ENCODE measurements at regions not wholly inside any gene's neighbourhood (a gene's known extent, or its start where the extent isn't known, plus 50 kb on each side); places are given as distances from the start of the nearest gene placed in this dataset.

DNA sequence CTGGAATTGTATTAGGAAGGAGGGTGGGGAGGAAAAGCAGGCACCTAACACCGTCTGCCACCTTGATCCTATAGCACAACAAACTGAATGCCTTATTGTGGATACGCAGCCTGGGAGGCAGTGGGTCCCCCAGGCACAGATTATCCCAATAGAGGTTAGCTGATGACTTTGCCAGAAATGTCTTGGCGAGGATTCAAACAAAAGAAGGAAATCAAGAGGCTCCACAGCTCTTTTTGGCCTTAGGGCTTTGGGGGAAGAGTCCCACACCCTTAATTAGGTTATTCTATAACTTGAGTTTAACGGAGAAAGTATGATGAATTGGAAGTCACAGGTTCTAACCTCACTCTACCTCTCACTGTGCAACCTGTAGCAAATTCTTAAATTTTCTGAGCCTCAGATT, 102.0 kb downstream of the MRPL14 start:
- Histone ChIP-seq H4K12ac (ENCODE audit: low read depth, low read length) (no peak overlapping the region), H3K79me1 (ENCODE audit: low read length) (no peaks in the 10 kb centered on the region), H3K9ac (ENCODE audit: low read length) (no peak overlapping the region), H3K4me1 (ENCODE audit: control insufficient read depth in 1 of 2, insufficient read depth in 2 of 2, low read length in 2 of 2) (peaks cover 0 to 3% of the 10 kb centered on the region in 2 experiments), H3K4me3 (ENCODE audit: low read depth, low read length) (no peak overlapping the region), H3K18ac (ENCODE audit: low read length) (no peak overlapping the region), H2AFZ (ENCODE audit: insufficient read depth, low read length, poor library complexity) (no peak overlapping the region), H3K27me3 (ENCODE audit: insufficient read depth, low read length) (peaks cover 5% of the 10 kb centered on the region), H4K91ac (ENCODE audit: low read depth, low read length) (no peak overlapping the region), H2AK5ac (ENCODE audit: low read length) (no peak overlapping the region), H3K23ac (ENCODE audit: low read length) (no peak overlapping the region), H3K36me3 (ENCODE audit: control insufficient read depth in 1 of 2, insufficient read depth in 2 of 2, low read length in 2 of 2) (no peaks in the 10 kb centered on the region), H2BK120ac (ENCODE audit: insufficient read depth, low read length, poor library complexity) (no peak overlapping the region), H2BK12ac (ENCODE audit: low read length) (no peak overlapping the region), H3K4me2 (ENCODE audit: low read length) (no peak overlapping the region), H3K27ac (ENCODE audit: low read depth, low read length) (no peak overlapping the region), H2BK5ac (ENCODE audit: low read depth, low read length, poor library complexity) (no peak overlapping the region), H3K79me2 (ENCODE audit: control insufficient read depth, insufficient read depth, low read length, poor library complexity) (no peaks in the 10 kb centered on the region), H3K14ac (ENCODE audit: low read length) (no peak overlapping the region), H4K8ac (ENCODE audit: low read depth, low read length) (no peak overlapping the region), H3K4ac (ENCODE audit: low read depth, low read length) (no peak overlapping the region), H3K9me3 (ENCODE audit: insufficient read depth, low read depth, low read length) (no peaks in the 10 kb centered on the region)
- WGBS (ENCODE audit: extremely low coverage, insufficient coverage, insufficient read length) = no CpG with 5 or more reads among the region's 4 CpGs
- DNase-seq = no peak

- Histone ChIP-seq H3K23ac (ENCODE audit: low read length) (no peak overlapping the region), H3K9me3 (ENCODE audit: insufficient read depth, low read depth, low read length) (no peaks in the 10 kb centered on the region), H2BK120ac (ENCODE audit: insufficient read depth, low read length, poor library complexity) (no peak overlapping the region), H4K8ac (ENCODE audit: low read depth, low read length) (no peak overlapping the region), H3K4me2 (ENCODE audit: low read length) (no peak overlapping the region), H3K14ac (ENCODE audit: low read length) (no peak overlapping the region), H2AK5ac (ENCODE audit: low read length) (no peak overlapping the region), H3K79me2 (ENCODE audit: control insufficient read depth, insufficient read depth, low read length, poor library complexity) (no peaks in the 10 kb centered on the region), H3K27ac (ENCODE audit: low read depth, low read length) (no peak overlapping the region), H3K36me3 (ENCODE audit: control insufficient read depth in 1 of 2, insufficient read depth in 2 of 2, low read length in 2 of 2) (no peaks in the 10 kb centered on the region), H3K9ac (ENCODE audit: low read length) (no peak overlapping the region), H3K79me1 (ENCODE audit: low read length) (no peaks in the 10 kb centered on the region), H2AFZ (ENCODE audit: insufficient read depth, low read length, poor library complexity) (no peak overlapping the region), H3K4me1 (ENCODE audit: control insufficient read depth in 1 of 2, insufficient read depth in 2 of 2, low read length in 2 of 2) (peaks cover 0 to 3% of the 10 kb centered on the region in 2 experiments), H2BK5ac (ENCODE audit: low read depth, low read length, poor library complexity) (no peak overlapping the region), H3K27me3 (ENCODE audit: insufficient read depth, low read length) (peaks cover 5% of the 10 kb centered on the region), H4K12ac (ENCODE audit: low read depth, low read length) (no peak overlapping the region), H3K4me3 (ENCODE audit: low read depth, low read length) (no peak overlapping the region), H3K4ac (ENCODE audit: low read depth, low read length) (no peak overlapping the region), H2BK12ac (ENCODE audit: low read length) (no peak overlapping the region), H4K91ac (ENCODE audit: low read depth, low read length) (no peak overlapping the region), H3K18ac (ENCODE audit: low read length) (no peak overlapping the region)
- no peak for DNase-seq
- no CpG with 5 or more reads among the region's 7 CpGs for WGBS (ENCODE audit: extremely low coverage, insufficient coverage, insufficient read length)
Observed at GRCh38 chr6:44024574-44025219, 102.6 kb downstream of the MRPL14 start.

GRCh38 chr6:44023586-44024454, 103.4 kb downstream of the MRPL14 start:
- DNase-seq = no peak
- Histone ChIP-seq H2BK5ac (ENCODE audit: low read depth, low read length, poor library complexity) (no peak overlapping the region), H3K27me3 (ENCODE audit: insufficient read depth, low read length) (no peaks in the 10 kb centered on the region), H2BK120ac (ENCODE audit: insufficient read depth, low read length, poor library complexity) (no peak overlapping the region), H3K18ac (ENCODE audit: low read length) (no peak overlapping the region), H3K23ac (ENCODE audit: low read length) (no peak overlapping the region), H3K36me3 (ENCODE audit: control insufficient read depth in 1 of 2, insufficient read depth in 2 of 2, low read length in 2 of 2) (no peaks in the 10 kb centered on the region), H3K4me1 (ENCODE audit: control insufficient read depth in 1 of 2, insufficient read depth in 2 of 2, low read length in 2 of 2) (peaks cover 0 to 3% of the 10 kb centered on the region in 2 experiments), H4K91ac (ENCODE audit: low read depth, low read length) (no peak overlapping the region), H2BK12ac (ENCODE audit: low read length) (no peak overlapping the region), H2AFZ (ENCODE audit: insufficient read depth, low read length, poor library complexity) (no peak overlapping the region), H2AK5ac (ENCODE audit: low read length) (no peak overlapping the region), H3K4ac (ENCODE audit: low read depth, low read length) (no peak overlapping the region), H3K9me3 (ENCODE audit: insufficient read depth, low read depth, low read length) (no peaks in the 10 kb centered on the region), H3K4me2 (ENCODE audit: low read length) (no peak overlapping the region), H3K27ac (ENCODE audit: low read depth, low read length) (no peak overlapping the region), H3K14ac (ENCODE audit: low read length) (no peak overlapping the region), H3K4me3 (ENCODE audit: low read depth, low read length) (no peak overlapping the region), H4K8ac (ENCODE audit: low read depth, low read length) (no peak overlapping the region), H4K12ac (ENCODE audit: low read depth, low read length) (no peak overlapping the region), H3K79me1 (ENCODE audit: low read length) (no peaks in the 10 kb centered on the region), H3K9ac (ENCODE audit: low read length) (no peak overlapping the region), H3K79me2 (ENCODE audit: control insufficient read depth, insufficient read depth, low read length, poor library complexity) (no peaks in the 10 kb centered on the region)
- no CpG with 5 or more reads among the region's 8 CpGs for WGBS (ENCODE audit: extremely low coverage, insufficient coverage, insufficient read length)

DNA sequence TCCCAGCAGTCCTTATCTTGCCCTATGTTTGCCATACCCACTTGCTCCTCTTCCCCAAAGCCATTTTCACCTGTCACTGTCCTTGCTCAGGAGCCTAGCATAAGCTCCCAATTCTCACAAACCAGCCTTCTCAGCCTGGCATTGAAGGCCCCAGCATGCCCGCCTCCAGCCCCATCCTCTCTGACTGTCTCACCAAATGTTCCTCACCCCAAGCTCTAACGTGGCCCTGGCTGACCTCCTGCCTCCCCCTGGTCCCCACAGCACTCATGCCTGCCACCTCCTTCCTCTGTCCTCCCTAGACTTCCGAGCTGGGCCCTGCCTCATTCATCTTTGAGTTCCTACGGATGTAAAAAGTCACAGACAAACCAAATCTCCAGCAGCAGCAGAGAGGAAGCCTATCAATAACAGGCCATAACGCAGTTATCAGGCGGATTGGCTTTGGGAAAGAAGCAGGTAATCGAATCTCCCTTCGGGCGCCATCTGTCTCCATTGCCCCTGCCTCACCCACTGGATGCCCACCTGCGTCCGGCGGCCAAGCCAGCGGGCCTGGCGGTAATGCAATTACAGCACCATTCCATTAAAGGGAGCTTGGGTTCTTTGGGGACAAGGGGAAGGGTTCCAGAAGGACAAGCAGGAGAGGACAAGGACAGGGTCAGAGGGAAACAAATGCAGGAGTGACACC, 104.4 kb downstream of the MRPL14 start:
- no peak overlapping the region for H2AFZ ChIP-seq (ENCODE audit: insufficient read depth, low read length, poor library complexity)
- no peak overlapping the region for H4K12ac ChIP-seq (ENCODE audit: low read depth, low read length)
- no peak overlapping the region for H3K4me3 ChIP-seq (ENCODE audit: low read depth, low read length)
- H4K8ac ChIP-seq (ENCODE audit: low read depth, low read length) = no peak overlapping the region
- no peaks in the 10 kb centered on the region for H3K9me3 ChIP-seq (ENCODE audit: insufficient read depth, low read depth, low read length)
- H3K79me2 ChIP-seq (ENCODE audit: control insufficient read depth, insufficient read depth, low read length, poor library complexity) = no peaks in the 10 kb centered on the region
- no peak overlapping the region for H3K9ac ChIP-seq (ENCODE audit: low read length)
- no peak overlapping the region for H3K14ac ChIP-seq (ENCODE audit: low read length)
- no peaks in the 10 kb centered on the region for H3K79me1 ChIP-seq (ENCODE audit: low read length)
- no peak overlapping the region for H2AK5ac ChIP-seq (ENCODE audit: low read length)
- no peak overlapping the region for H4K91ac ChIP-seq (ENCODE audit: low read depth, low read length)
- H3K4me2 ChIP-seq (ENCODE audit: low read length) = no peak overlapping the region
- H3K27ac ChIP-seq (ENCODE audit: low read depth, low read length) = no peak overlapping the region
- no peak overlapping the region for H3K4ac ChIP-seq (ENCODE audit: low read depth, low read length)
- no peak overlapping the region for H3K18ac ChIP-seq (ENCODE audit: low read length)
- no peak overlapping the region for H3K23ac ChIP-seq (ENCODE audit: low read length)
- H3K4me1 ChIP-seq (ENCODE audit: control insufficient read depth in 1 of 2, insufficient read depth in 2 of 2, low read length in 2 of 2) = peaks cover 0 to 3% of the 10 kb centered on the region in 2 experiments
- DNase-seq = no peak
- H2BK12ac ChIP-seq (ENCODE audit: low read length) = no peak overlapping the region
- no CpG with 5 or more reads among the region's 14 CpGs for WGBS (ENCODE audit: extremely low coverage, insufficient coverage, insufficient read length)
- H3K27me3 ChIP-seq (ENCODE audit: insufficient read depth, low read length) = no peaks in the 10 kb centered on the region
- no peak overlapping the region for H2BK5ac ChIP-seq (ENCODE audit: low read depth, low read length, poor library complexity)
- H3K36me3 ChIP-seq (ENCODE audit: control insufficient read depth in 1 of 2, insufficient read depth in 2 of 2, low read length in 2 of 2) = no peaks in the 10 kb centered on the region
- H2BK120ac ChIP-seq (ENCODE audit: insufficient read depth, low read length, poor library complexity) = no peak overlapping the region

Measured in trophoblast cell (in vitro differentiated cells and primary cell).